ENCODE measurements at regions not wholly inside any gene's neighbourhood (a gene's known extent, or its start where the extent isn't known, plus 50 kb on each side); places are given as distances from the start of the nearest gene placed in this dataset.

GRCh38 chr14:21724090-21724973 lies 50.7 kb upstream of the OR4E1 start:
- TF ChIP-seq CTCF (conservative IDR thresholded peaks at IDR 0.05; ENCODE audit: low read depth, low read length) (no peak), NFE2L2 (IDR thresholded peaks at IDR 0.05; ENCODE audit: low read depth, low read length) (no peak), POLR2A (IDR thresholded peaks at IDR 0.05; ENCODE audit: low read depth, low read length) (no peak)

All from IMR-90 (cell line).